PC-9 (cell line): ENCODE measurements at regions not wholly inside any gene's neighbourhood (a gene's known extent, or its start where the extent isn't known, plus 50 kb on each side); places are given as distances from the start of the nearest gene placed in this dataset.

Source experiments
- BruUV-seq: library from RNA; stranded (reverse); fragments of 400-500 nt; replicated peaks from 2 replicates; lab custom pipeline; 2021; lab: Mats Ljungman, UMichigan
- CTCF ChIA-PET: fragments of 300-600 bp; sonication (Branson Sonifier 250); formaldehyde crosslinking; loops from one replicate; lab custom pipeline; 2022; ENCODE audit warnings: antibody characterized with exemption; lab: Charles Lee
- POLR2A ChIA-PET: fragments of 300-600 bp; sonication (Branson Sonifier 250); formaldehyde crosslinking; loops from one replicate; lab custom pipeline; 2022; ENCODE audit warnings: antibody characterized with exemption; ENCODE audit not compliant: unreplicated experiment; lab: Charles Lee
- DNase-seq, 2 experiments: peaks; one replicate each; pipeline versions ENCODE4 v3.0.0 to v3.0.0-alpha.2; 2015 to 2022; ENCODE audit warnings: mixed read lengths in 1 of 2
- H2AFZ ChIP-seq: fragments of 200-600 bp; sonication (generic); 2 replicates; pipeline ENCODE4 v1.8.1; 2017; ENCODE audit warnings: antibody characterized with exemption
- H3F3A ChIP-seq: fragments of 200-600 bp; sonication (generic); 2 replicates; pipeline ENCODE4 v1.8.1; 2017; ENCODE audit warnings: antibody characterized with exemption, mild to moderate bottlenecking, low read depth; ENCODE audit not compliant: insufficient read depth
- H3K27ac ChIP-seq: fragments of 200-600 bp; sonication (generic); 2 replicates; pipeline ENCODE4 v1.6.1; 2016; ENCODE audit warnings: mixed run types
- H3K27me3 ChIP-seq: fragments of 200-600 bp; sonication (generic); 2 replicates; pipeline ENCODE4 v1.6.1; 2016; ENCODE audit warnings: low read depth, mixed run types; ENCODE audit not compliant: insufficient read depth
- H3K36me3 ChIP-seq: fragments of 200-600 bp; sonication (generic); 2 replicates; pipeline ENCODE4 v1.6.1; 2016; ENCODE audit warnings: low read depth, mixed run types
- H3K4me1 ChIP-seq: fragments of 200-600 bp; sonication (generic); replicated peaks from 2 replicates; pipeline ENCODE4 v1.6.1; 2016; ENCODE audit warnings: mixed run types; ENCODE audit not compliant: insufficient read depth
- H3K4me2 ChIP-seq: fragments of 200-600 bp; sonication (generic); 2 replicates; pipeline ENCODE4 v1.6.1; 2017; ENCODE audit warnings: mixed run types
- H3K4me3 ChIP-seq: fragments of 200-600 bp; sonication (generic); 2 replicates; pipeline ENCODE4 v1.6.1; 2016; ENCODE audit warnings: mixed run types
- H3K79me2 ChIP-seq: fragments of 200-600 bp; sonication (generic); 2 replicates; pipeline ENCODE4 v1.6.1; 2017; ENCODE audit warnings: low read depth, mixed run types
- H3K9me2 ChIP-seq: fragments of 200-600 bp; sonication (generic); 2 replicates; pipeline ENCODE4 v1.8.1; 2017; ENCODE audit warnings: mild to moderate bottlenecking; ENCODE audit not compliant: insufficient read depth
- H3K9me3 ChIP-seq: fragments of 200-600 bp; sonication (generic); 2 replicates; pipeline ENCODE4 v1.8.1; 2016; ENCODE audit warnings: low read depth; ENCODE audit not compliant: insufficient read depth
- H4K20me1 ChIP-seq: fragments of 200-600 bp; sonication (generic); 2 replicates; pipeline ENCODE4 v1.8.1; 2017; ENCODE audit not compliant: insufficient read depth
- EZH2 ChIP-seq: fragments of 200-600 bp; sonication (generic); IDR thresholded peaks from 2 replicates; pipeline ENCODE4 v1.8.0; 2017; ENCODE audit warnings: antibody characterized with exemption, low read depth
- intact Hi-C: fragments of 100-400 bp; cut with micrococcal nuclease; formaldehyde crosslinking; loops from one replicate; pipeline ENCODE4 v1.10.0; 2022; ENCODE audit not compliant: unreplicated experiment
- TF ChIP-seq, protein P1 (sequence below): fragments of 200-600 bp; sonication (generic); conservative IDR thresholded peaks from 2 replicates; pipeline ENCODE4 v1.6.1; 2017; ENCODE audit warnings: mixed run types, antibody characterized with exemption, mild to moderate bottlenecking, moderate library complexity

DNA sequence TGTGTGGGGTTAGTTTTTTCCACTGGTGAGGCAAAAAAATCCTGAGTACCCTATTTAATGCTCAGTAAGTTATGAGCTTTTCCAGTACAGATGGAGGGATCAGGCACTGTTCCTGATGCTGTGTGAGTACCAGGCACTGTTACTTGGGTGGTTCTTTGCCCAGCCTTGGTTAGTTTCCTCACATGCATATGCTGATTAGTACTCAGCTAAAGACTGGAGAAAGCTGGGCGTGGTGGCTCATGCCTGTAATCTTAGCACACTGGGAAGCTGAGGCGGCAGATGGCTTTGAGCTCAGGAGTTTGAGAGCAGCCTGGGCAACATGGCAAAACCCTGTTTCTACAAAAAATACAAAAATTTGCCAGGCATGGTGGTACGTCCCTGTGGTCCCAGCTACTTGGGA, 210.3 kb upstream of the SGO1 start:
- Histone ChIP-seq H3K9me2 (no peaks in the 10 kb centered on the region), H3K4me1 (no peaks in the 10 kb centered on the region), H3K4me3 (no peak overlapping the region), H3K27me3 (no peaks in the 10 kb centered on the region), H3F3A (no peaks in the 10 kb centered on the region), H3K36me3 (no peaks in the 10 kb centered on the region), H3K4me2 (no peak overlapping the region), H3K27ac (no peak overlapping the region), H3K9me3 (no peaks in the 10 kb centered on the region), H4K20me1 (no peaks in the 10 kb centered on the region), H2AFZ (no peak overlapping the region), H3K79me2 (no peaks in the 10 kb centered on the region)
- POLR2A ChIA-PET = no interaction called here
- intact Hi-C loops = no loop called here
- DNase-seq = no peak
- no TSS peak for BruUV-seq
- TF ChIP-seq, protein P1, sequence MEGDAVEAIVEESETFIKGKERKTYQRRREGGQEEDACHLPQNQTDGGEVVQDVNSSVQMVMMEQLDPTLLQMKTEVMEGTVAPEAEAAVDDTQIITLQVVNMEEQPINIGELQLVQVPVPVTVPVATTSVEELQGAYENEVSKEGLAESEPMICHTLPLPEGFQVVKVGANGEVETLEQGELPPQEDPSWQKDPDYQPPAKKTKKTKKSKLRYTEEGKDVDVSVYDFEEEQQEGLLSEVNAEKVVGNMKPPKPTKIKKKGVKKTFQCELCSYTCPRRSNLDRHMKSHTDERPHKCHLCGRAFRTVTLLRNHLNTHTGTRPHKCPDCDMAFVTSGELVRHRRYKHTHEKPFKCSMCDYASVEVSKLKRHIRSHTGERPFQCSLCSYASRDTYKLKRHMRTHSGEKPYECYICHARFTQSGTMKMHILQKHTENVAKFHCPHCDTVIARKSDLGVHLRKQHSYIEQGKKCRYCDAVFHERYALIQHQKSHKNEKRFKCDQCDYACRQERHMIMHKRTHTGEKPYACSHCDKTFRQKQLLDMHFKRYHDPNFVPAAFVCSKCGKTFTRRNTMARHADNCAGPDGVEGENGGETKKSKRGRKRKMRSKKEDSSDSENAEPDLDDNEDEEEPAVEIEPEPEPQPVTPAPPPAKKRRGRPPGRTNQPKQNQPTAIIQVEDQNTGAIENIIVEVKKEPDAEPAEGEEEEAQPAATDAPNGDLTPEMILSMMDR = no peak
- no peak for TF ChIP-seq EZH2
- CTCF ChIA-PET = no interaction called here

DNA sequence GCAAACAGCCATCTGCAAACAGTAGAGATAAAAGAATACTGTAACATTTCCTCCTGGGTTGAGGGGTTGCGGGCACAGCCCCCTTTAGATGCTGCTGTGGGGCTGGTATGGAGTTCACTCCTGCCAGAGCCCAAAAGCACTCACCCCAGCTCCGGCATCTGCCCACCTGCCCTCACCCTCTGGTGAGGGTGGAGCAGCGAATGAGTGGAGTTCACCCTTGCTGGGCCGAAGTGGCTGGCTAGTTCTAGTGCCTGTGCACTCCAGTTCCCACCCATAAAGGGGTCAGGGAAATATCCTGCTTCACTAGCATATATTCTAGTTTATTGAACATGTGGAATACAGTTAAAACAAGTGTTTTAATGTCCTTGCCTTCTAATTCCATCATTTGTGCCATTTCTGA, 209.7 kb upstream of the SGO1 start:
- no peaks in the 10 kb centered on the region for H3F3A ChIP-seq
- no peaks in the 10 kb centered on the region for H3K36me3 ChIP-seq
- no TSS peak for BruUV-seq
- ChIA-PET CTCF (no interaction called here), POLR2A (no interaction called here)
- H3K4me3 ChIP-seq = no peak overlapping the region
- H4K20me1 ChIP-seq = no peaks in the 10 kb centered on the region
- no peak for DNase-seq
- no peak for TF ChIP-seq EZH2
- TF ChIP-seq, protein P1 = no peak
- no peaks in the 10 kb centered on the region for H3K79me2 ChIP-seq
- no peak overlapping the region for H3K27ac ChIP-seq
- H2AFZ ChIP-seq = no peak overlapping the region
- H3K27me3 ChIP-seq = no peaks in the 10 kb centered on the region
- H3K9me2 ChIP-seq = no peaks in the 10 kb centered on the region
- no peaks in the 10 kb centered on the region for H3K4me1 ChIP-seq
- intact Hi-C loops = no loop called here
- no peak overlapping the region for H3K4me2 ChIP-seq
- H3K9me3 ChIP-seq = no peaks in the 10 kb centered on the region

DNA sequence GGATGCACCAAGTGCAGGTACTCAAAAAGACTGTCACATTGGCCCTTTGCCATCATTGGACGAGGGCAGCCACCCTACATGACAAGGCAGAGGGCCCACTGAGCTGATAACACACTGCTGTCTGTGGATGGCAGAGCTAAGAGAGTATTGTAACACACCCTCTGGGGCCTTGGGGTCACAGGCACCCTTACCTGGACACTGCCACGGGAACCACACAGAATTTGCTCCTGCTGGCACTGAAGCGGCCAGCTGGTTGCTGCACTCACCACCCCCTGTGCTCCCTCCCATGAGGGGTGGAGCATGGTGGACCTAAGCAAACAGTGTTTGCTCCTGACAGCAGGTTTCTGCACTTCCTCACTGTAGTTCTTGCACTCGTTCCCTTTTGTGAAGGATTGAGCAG, 208.2 kb upstream of the SGO1 start:
- no peaks in the 10 kb centered on the region for H3K9me3 ChIP-seq
- no peak overlapping the region for H3K4me2 ChIP-seq
- H4K20me1 ChIP-seq = no peaks in the 10 kb centered on the region
- no peak overlapping the region for H3K4me3 ChIP-seq
- intact Hi-C loops = no loop called here
- no peaks in the 10 kb centered on the region for H3K4me1 ChIP-seq
- CTCF ChIA-PET = no interaction called here
- POLR2A ChIA-PET = no interaction called here
- no peaks in the 10 kb centered on the region for H3K79me2 ChIP-seq
- H3K36me3 ChIP-seq = no peaks in the 10 kb centered on the region
- no peaks in the 10 kb centered on the region for H3K27me3 ChIP-seq
- no peak for DNase-seq
- no peak overlapping the region for H3K27ac ChIP-seq
- H3K9me2 ChIP-seq = no peaks in the 10 kb centered on the region
- TF ChIP-seq EZH2 = no peak
- TF ChIP-seq, protein P1 = no peak
- no peak overlapping the region for H2AFZ ChIP-seq
- no peaks in the 10 kb centered on the region for H3F3A ChIP-seq
- BruUV-seq = no TSS peak
